Heart right ventricle (tissue), 16 donors: ENCODE measurements at regions not wholly inside any gene's neighbourhood (a gene's known extent, or its start where the extent isn't known, plus 50 kb on each side); places are given as distances from the start of the nearest gene placed in this dataset.

Source experiments
- ATAC-seq, 8 donors: fragments of 200-7000 bp; cut with Tn5 transposase; one replicate each; pipeline ENCODE4 v1.9.1; 2020; ENCODE audit warnings: mild to moderate bottlenecking in 8 of 8, moderate library complexity in 8 of 8, moderate number of reproducible peaks in 1 of 8
- DNase-seq, 2 donors: peaks; one replicate each; pipeline ENCODE4 v3.0.0-alpha.2; 2020
- H3K27ac ChIP-seq, 10 donors: fragments of 200-600 bp; sonication (generic) in 2 of 10; one replicate each; pipeline versions ENCODE4 v1.5.0 to v1.8.0; 2020 to 2022; ENCODE audit warnings: mild to moderate bottlenecking in 3 of 10
- H3K27me3 ChIP-seq, 7 donors: fragments of 200-600 bp; one replicate each; pipeline ENCODE4 v1.8.0; 2021 to 2022; ENCODE audit warnings: mild to moderate bottlenecking in 2 of 7
- H3K36me3 ChIP-seq, 9 donors: fragments of 200-600 bp; sonication (generic) in 1 of 9; one replicate each; pipeline versions ENCODE4 v1.5.0 to v1.8.0; 2020 to 2022; ENCODE audit warnings: mild to moderate bottlenecking in 2 of 9
- H3K4me1 ChIP-seq, 9 donors: fragments of 200-600 bp; sonication (generic) in 1 of 9; one replicate each; pipeline versions ENCODE4 v1.5.0 to v1.8.0; 2020 to 2022; ENCODE audit warnings: mild to moderate bottlenecking in 4 of 9
- H3K4me3 ChIP-seq, 10 donors: fragments of 200-600 bp; sonication (generic) in 2 of 10; one replicate each; pipeline versions ENCODE4 v1.5.0 to v1.8.0; 2020 to 2022; ENCODE audit warnings: mild to moderate bottlenecking in 7 of 10, moderate library complexity in 2 of 10
- H3K9me3 ChIP-seq, 11 donors: fragments of 200-600 bp in 10 of 11; sonication (generic) in 2 of 11; one replicate each; pipeline versions ENCODE4 v1.5.0 to v1.8.0; 2013 to 2022; ENCODE audit warnings: mild to moderate bottlenecking in 2 of 11, control low read depth in 1 of 11, moderate library complexity in 1 of 11
- WGBS, 2 donors: extraction: QIAGEN DNeasy Blood & Tissue Kit; methylation state at CpG; one replicate each; pipeline ENCODE4 v1.1.7; 2013; ENCODE audit warnings: inconsistent platforms in 1 of 2; 5-methylcytosine and 5-hydroxymethylcytosine counted together
- intact Hi-C, 10 donors: fragments of 100-400 bp; cut with DNase I; formaldehyde crosslinking; loops; one replicate each; pipeline versions ENCODE4 v1.11.1 to v1.14.2; 2022
- TF ChIP-seq, protein P1 (sequence below), 9 donors: fragments of 200-600 bp; sonication (generic) in 2 of 9; IDR thresholded peaks; one replicate each; pipeline versions ENCODE4 v1.5.0 to v1.8.0; 2021 to 2022; ENCODE audit warnings: antibody characterized with exemption in 9 of 9, mild to moderate bottlenecking in 5 of 9, moderate library complexity in 1 of 9
- donor health status: Arrhythmogenic right ventricular cardiomyopathy.
- donor health status: ischemic (EF 13 %, LVEDD 7.1; RV severe dilation, severe dysfunction).
- donor health status: healthy with polysubstance abuse.
- donor health status: DM: no; HTN: yes; CAD: no.
- donor health status: DM: no; HTN: no; CAD: no.
- donor health status: ischemic (EF 25% LVEDD 6.9; RV normal size, moderate dysfunction).
- donor health status: ischemic (EF 25% LVEDD 5.7; RV mildly dilated, moderate dysfunction).
- donor health status: healthy.
- donor health status: DM: yes; HTN: yes; CAD: no.
- donor health status: Ischemic cardiomyopathy.
- donor health status: ischemic (EF 35%, LVEDD 5.7; RV mildly dilated, moderate dysfunction).
- donor health status: nonischemic (EF 11% LVEDD 7.7; RV severe dilation, severe dysfunction).
- donor health status: DM: yes; HTN: yes; CAD: no.
- donor health status: PGD.
- donor health status: ischemic (EF 29% LVEDD 5.4; RV normal size, mild dysfunction).
- donor health status: nonischemic (EF 23%, LVEDD 6.1; RV moderate dilation, normal function).

DNA sequence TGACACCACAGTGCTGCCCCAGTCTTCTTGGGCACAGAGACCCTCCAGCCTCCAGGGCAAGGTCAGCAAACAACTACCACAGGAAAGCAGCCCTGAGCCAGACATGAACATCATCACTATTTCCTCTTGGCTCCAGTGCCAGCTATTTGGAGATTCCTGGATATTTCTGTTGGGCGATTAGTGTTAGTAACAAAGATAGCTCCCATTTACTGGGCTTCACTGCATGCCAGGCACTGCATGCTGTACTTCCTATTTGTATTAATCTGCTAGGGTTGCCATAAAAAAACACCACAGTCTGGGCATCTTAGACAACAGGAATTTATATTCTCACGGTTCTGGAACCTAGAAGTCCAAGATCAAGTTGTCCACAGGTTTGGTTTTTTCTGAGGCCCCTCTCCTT lies 255.1 kb upstream of the STT3B start:
- peaks cover 0 to 19% (median 0%) of the 10 kb centered on the region in 9 donors for H3K4me1 ChIP-seq
- no peaks in the 10 kb centered on the region for H3K27me3 ChIP-seq
- no peaks in the 10 kb centered on the region for H3K9me3 ChIP-seq
- intact Hi-C loops = no loop called here
- DNase-seq (no peak), ATAC-seq (peak in 3 of 8 donors; percentile 27 to 73 (median 57))
- no peak overlapping the region for H3K4me3 ChIP-seq
- no peak overlapping the region for H3K27ac ChIP-seq
- TF ChIP-seq, protein P1, sequence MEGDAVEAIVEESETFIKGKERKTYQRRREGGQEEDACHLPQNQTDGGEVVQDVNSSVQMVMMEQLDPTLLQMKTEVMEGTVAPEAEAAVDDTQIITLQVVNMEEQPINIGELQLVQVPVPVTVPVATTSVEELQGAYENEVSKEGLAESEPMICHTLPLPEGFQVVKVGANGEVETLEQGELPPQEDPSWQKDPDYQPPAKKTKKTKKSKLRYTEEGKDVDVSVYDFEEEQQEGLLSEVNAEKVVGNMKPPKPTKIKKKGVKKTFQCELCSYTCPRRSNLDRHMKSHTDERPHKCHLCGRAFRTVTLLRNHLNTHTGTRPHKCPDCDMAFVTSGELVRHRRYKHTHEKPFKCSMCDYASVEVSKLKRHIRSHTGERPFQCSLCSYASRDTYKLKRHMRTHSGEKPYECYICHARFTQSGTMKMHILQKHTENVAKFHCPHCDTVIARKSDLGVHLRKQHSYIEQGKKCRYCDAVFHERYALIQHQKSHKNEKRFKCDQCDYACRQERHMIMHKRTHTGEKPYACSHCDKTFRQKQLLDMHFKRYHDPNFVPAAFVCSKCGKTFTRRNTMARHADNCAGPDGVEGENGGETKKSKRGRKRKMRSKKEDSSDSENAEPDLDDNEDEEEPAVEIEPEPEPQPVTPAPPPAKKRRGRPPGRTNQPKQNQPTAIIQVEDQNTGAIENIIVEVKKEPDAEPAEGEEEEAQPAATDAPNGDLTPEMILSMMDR (IDR thresholded peaks at IDR 0.05) = no peak
- H3K36me3 ChIP-seq = no peaks in the 10 kb centered on the region
- 30 to 37% methylated on average over 2 of the region's 2 CpGs for WGBS, 2 donors

DNA sequence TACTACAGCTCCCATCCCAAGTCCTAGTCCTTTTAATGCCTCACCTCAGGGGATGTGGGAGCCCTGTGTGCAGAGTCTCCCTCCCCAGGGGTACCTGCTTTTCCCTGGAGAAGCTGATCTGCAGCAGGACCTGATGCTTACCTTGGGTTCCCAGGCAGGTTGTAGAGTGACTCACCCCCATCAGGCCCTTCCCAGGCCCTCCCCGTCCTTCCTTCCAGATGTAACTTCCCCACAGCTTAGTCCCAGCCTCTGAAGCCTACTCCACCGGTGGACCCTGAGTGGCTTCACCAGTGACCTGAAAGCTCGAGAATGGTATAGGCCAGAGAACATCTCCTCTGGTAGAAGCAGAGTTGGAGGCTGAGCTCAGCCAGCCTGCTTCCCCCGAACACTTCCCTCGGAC lies 254.2 kb upstream of the STT3B start:
- WGBS, 2 donors = 93 to 95% methylated on average over 5 of the region's 5 CpGs
- intact Hi-C loops = no loop called here
- ATAC-seq = no peak

GRCh38 chr3:31284776-31285175 lies 247.9 kb upstream of the STT3B start:
- H3K36me3 ChIP-seq = no peaks in the 10 kb centered on the region
- H3K4me1 ChIP-seq = peaks cover 0 to 16% (median 0%) of the 10 kb centered on the region in 9 donors
- H3K27me3 ChIP-seq = no peaks in the 10 kb centered on the region
- H3K9me3 ChIP-seq = no peaks in the 10 kb centered on the region
- no peak overlapping the region for H3K4me3 ChIP-seq
- 42% methylated on average over 1 of the region's 1 CpG for WGBS, 2 donors
- no peak overlapping the region for H3K27ac ChIP-seq
- TF ChIP-seq, protein P1 (IDR thresholded peaks at IDR 0.05) = no peak
- intact Hi-C loops = no loop called here
- ATAC-seq = no peak
- DNase-seq = no peak

More for the DNA sequence above, 254.2 kb upstream of the STT3B start:
- DNase-seq = no peak
- H3K27ac ChIP-seq = no peak overlapping the region
- no peak overlapping the region for H3K4me3 ChIP-seq
- no peaks in the 10 kb centered on the region for H3K9me3 ChIP-seq
- no peaks in the 10 kb centered on the region for H3K27me3 ChIP-seq
- no peaks in the 10 kb centered on the region for H3K36me3 ChIP-seq
- peaks cover 0 to 19% (median 0%) of the 10 kb centered on the region in 9 donors for H3K4me1 ChIP-seq
- TF ChIP-seq, protein P1 (IDR thresholded peaks at IDR 0.05) = no peak

DNA sequence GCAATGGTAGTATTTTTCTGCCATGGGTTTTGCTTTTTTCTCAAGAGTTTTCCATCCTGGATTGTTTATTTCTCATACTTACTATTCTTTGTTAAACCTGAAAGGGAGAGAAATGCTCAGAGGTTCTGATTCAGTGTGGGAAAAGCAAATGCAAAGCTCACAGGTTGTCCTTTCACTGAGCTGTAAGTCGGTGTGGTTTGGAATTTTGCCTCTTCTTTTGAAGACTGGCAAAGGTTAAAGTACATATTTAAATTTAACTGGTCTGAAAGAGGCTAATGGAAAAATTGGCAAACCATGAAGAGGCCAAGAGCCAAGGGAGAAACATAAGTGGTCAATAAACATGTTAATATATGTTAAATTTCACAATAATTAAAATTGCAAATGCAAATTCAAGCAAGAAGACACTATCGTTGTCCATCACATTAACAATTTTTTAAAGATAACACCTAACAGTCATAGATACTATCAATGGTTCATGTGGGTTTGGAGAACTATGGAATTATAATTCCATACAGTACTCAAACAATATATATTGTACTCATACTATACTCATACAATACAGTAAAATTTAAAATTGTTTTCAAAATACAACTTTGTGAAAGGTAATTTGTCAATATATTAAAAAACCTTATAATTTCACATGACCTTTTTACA lies 246.8 kb upstream of the STT3B start:
- 88 to 89% methylated on average over 2 of the region's 2 CpGs for WGBS, 2 donors
- intact Hi-C loops = no loop called here

More for the DNA sequence above, 246.8 kb upstream of the STT3B start:
- no peaks in the 10 kb centered on the region for H3K9me3 ChIP-seq
- H3K27me3 ChIP-seq = no peaks in the 10 kb centered on the region
- peaks cover 0 to 19% (median 0%) of the 10 kb centered on the region in 9 donors for H3K4me1 ChIP-seq
- no peak for ATAC-seq
- H3K27ac ChIP-seq = no peak overlapping the region
- no peak for DNase-seq
- TF ChIP-seq, protein P1 (IDR thresholded peaks at IDR 0.05) = no peak
- H3K36me3 ChIP-seq = no peaks in the 10 kb centered on the region
- no peak overlapping the region for H3K4me3 ChIP-seq
